ENCODE measurements at regions not wholly inside any gene's neighbourhood (a gene's known extent, or its start where the extent isn't known, plus 50 kb on each side); places are given as distances from the start of the nearest gene placed in this dataset.
"Not testable (repeated sequence)": the region's sequence is repeated elsewhere in the genome, so short reads cannot be mapped to it uniquely, and the experiment has no call there.

DNA sequence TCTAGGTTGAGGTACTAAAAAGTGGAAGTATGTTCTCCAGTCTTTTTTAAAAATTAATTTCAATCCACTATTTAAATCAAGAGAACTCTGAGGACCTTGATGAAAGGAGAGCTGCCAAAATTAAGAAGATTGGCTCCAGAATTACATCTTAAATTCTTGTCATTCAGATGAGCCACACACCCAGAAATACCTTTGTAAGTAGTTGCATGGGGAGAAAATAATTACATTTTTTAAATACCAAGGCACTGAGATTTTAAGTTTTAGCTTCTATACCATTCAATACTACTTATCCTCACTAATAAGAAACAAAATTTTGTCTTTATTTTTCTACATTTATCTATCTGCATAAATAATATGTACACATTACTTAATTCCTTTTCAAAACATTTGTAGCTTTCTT, 1132.8 kb downstream of the OTOL1 start:
- DNase-seq (no peak), ATAC-seq (no peak)
- Mint-ChIP-seq H3K4me1 (ENCODE audit: low read depth) (no peaks in the 10 kb centered on the region), H3K36me3 (ENCODE audit: low read depth) (no peaks in the 10 kb centered on the region), H3K4me3 (no peak overlapping the region), H3K27me3 (no peaks in the 10 kb centered on the region), H3K27ac (no peak overlapping the region), H3K9me3 (no peaks in the 10 kb centered on the region)
- TF ChIP-seq, protein P1, sequence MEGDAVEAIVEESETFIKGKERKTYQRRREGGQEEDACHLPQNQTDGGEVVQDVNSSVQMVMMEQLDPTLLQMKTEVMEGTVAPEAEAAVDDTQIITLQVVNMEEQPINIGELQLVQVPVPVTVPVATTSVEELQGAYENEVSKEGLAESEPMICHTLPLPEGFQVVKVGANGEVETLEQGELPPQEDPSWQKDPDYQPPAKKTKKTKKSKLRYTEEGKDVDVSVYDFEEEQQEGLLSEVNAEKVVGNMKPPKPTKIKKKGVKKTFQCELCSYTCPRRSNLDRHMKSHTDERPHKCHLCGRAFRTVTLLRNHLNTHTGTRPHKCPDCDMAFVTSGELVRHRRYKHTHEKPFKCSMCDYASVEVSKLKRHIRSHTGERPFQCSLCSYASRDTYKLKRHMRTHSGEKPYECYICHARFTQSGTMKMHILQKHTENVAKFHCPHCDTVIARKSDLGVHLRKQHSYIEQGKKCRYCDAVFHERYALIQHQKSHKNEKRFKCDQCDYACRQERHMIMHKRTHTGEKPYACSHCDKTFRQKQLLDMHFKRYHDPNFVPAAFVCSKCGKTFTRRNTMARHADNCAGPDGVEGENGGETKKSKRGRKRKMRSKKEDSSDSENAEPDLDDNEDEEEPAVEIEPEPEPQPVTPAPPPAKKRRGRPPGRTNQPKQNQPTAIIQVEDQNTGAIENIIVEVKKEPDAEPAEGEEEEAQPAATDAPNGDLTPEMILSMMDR (IDR thresholded peaks at IDR 0.05), result no peak
- intact Hi-C loops (cut with micrococcal nuclease), result no loop called here
- ChIA-PET CTCF (no interaction called here), POLR2A (no interaction called here)

DNA sequence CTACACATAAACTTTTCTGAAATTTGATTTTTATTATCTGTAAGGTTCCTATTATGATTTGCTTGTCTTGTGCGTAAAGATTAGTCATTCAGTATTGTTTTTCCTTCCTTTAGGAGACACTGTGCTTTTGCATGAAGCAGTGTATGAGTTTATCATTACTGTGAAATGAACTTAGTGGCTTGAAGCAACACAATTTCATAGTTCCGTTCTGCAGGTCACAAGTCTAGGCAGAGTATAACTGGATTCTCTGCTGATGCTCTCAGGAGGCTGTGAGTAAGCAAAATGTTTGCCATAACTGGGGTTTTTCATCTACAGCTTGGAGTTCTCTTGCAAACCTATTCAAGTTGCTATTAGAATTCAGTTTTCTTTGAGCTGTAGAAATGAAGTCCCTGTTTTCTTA, 1136.1 kb downstream of the OTOL1 start:
- ChIA-PET POLR2A (no interaction called here), CTCF (no interaction called here)
- Mint-ChIP-seq H3K36me3 (ENCODE audit: low read depth) (no peaks in the 10 kb centered on the region), H3K27ac (no peak overlapping the region), H3K4me3 (no peak overlapping the region), H3K4me1 (ENCODE audit: low read depth) (no peaks in the 10 kb centered on the region), H3K9me3 (peaks cover 1% of the 10 kb centered on the region), H3K27me3 (no peaks in the 10 kb centered on the region)
- TF ChIP-seq, protein P1 (IDR thresholded peaks at IDR 0.05), result no peak
- DNase-seq (no peak), ATAC-seq (no peak)
- intact Hi-C loops (cut with micrococcal nuclease), result no loop called here

DNA sequence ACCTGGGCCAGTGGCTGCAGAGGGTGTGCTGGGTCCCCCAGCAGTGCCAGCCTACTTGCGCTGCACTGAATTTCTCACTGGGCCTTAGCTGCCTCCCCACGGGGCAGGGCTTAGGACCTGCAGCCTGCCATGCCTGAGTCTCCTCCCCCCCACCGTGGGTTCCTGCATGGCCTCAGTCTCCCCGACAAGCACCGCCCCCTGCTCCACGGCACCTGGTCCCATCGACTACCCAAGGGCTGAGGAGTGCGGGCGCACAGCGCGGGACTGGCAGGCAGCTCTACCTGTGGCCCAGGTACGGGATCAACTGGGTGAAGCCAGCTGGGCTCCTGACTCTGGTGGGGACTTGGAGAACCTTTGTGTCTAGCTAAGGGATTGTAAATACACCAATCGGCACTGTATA, 1143.6 kb downstream of the OTOL1 start:
- CTCF ChIA-PET; H3K9me3 Mint-ChIP-seq; H3K4me1 Mint-ChIP-seq (ENCODE audit: low read depth); DNase-seq; H3K4me3 Mint-ChIP-seq; H3K36me3 Mint-ChIP-seq (ENCODE audit: low read depth); H3K27ac Mint-ChIP-seq; POLR2A ChIA-PET; ATAC-seq; intact Hi-C loops (cut with micrococcal nuclease); H3K27me3 Mint-ChIP-seq: not testable (repeated sequence)

DNA sequence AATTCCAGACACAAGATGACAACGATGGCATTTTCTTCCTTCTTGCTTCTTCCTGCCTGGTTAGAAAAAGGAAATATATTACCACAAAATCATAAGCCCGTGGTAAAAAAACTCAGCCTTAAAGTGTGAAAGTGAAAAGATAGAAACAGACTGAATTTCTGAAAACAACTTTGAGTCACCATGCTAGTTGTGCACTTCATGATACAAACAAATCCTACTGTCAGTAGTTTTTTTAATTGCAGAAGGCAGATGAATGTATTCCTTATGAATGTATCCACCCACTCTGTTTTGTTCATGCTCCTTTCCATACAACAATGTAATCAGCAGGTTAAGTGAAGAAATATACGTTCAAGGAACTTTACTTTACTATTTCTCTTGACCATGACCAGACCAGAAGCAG, 1144.7 kb downstream of the OTOL1 start:
- ChIA-PET CTCF (no interaction called here), POLR2A (no interaction called here)
- no peak for DNase-seq
- H3K4me3 Mint-ChIP-seq, result no peak overlapping the region
- intact Hi-C loops (cut with micrococcal nuclease), result no loop called here
- H3K36me3 Mint-ChIP-seq (ENCODE audit: low read depth), result no peaks in the 10 kb centered on the region
- peaks cover 4% of the 10 kb centered on the region for H3K9me3 Mint-ChIP-seq
- H3K4me1 Mint-ChIP-seq (ENCODE audit: low read depth), result no peaks in the 10 kb centered on the region
- TF ChIP-seq, protein P1 (IDR thresholded peaks at IDR 0.05), result no peak
- ATAC-seq, result no peak
- no peak overlapping the region for H3K27ac Mint-ChIP-seq
- no peaks in the 10 kb centered on the region for H3K27me3 Mint-ChIP-seq

DNA sequence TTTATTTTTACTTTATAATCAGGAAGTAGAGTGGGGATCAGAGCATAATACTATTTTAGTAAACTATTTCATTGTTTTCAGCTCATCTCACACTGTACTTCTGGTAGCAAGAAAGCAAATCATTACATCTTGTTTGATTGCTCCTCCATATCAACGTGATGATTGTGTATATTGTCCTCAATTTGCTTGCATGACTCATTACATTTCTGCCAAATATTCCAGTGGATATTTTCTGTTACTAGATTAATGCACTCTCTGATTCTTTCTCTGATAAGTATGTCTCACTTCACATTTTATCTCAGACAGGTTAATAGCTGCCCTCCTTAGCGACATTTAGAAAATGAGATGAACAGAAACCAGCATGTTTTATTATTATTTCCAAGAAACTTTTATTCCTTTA, 1145.3 kb downstream of the OTOL1 start:
- Mint-ChIP-seq H3K4me3 (no peak overlapping the region), H3K9me3 (peaks cover 9% of the 10 kb centered on the region), H3K4me1 (ENCODE audit: low read depth) (no peaks in the 10 kb centered on the region), H3K27me3 (no peaks in the 10 kb centered on the region), H3K27ac (no peak overlapping the region), H3K36me3 (ENCODE audit: low read depth) (no peaks in the 10 kb centered on the region)
- DNase-seq (no peak), ATAC-seq (no peak)
- ChIA-PET CTCF (no interaction called here), POLR2A (no interaction called here)
- intact Hi-C loops (cut with micrococcal nuclease), result no loop called here
- TF ChIP-seq, protein P1 (IDR thresholded peaks at IDR 0.05), result no peak

DNA sequence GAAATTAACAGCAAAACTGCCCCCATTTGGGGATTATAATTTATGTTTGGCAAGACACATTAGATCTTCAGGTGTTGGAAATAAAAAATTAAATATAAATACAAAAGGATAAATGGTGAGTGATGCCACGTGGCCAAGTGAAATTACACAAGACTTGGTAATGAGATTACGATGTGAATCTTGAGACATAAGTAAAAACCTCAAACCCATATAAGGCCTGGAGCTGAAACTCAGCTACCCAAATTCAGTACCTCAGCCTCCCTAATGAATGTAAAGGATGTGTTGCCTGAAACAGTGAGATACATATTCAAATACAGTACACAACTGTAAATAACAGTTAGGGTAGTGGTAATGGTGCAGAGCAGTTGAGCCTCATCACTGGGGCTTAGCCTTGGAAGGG, 1146.6 kb downstream of the OTOL1 start:
- TF ChIP-seq, protein P1 (IDR thresholded peaks at IDR 0.05), result no peak
- no peaks in the 10 kb centered on the region for H3K36me3 Mint-ChIP-seq (ENCODE audit: low read depth)
- intact Hi-C loops (cut with micrococcal nuclease), result no loop called here
- DNase-seq, result no peak
- no peak overlapping the region for H3K27ac Mint-ChIP-seq
- H3K4me1 Mint-ChIP-seq (ENCODE audit: low read depth), result no peaks in the 10 kb centered on the region
- H3K9me3 Mint-ChIP-seq, result peaks cover 9% of the 10 kb centered on the region
- no peaks in the 10 kb centered on the region for H3K27me3 Mint-ChIP-seq
- POLR2A ChIA-PET, result no interaction called here
- CTCF ChIA-PET, result no interaction called here
- no peak for ATAC-seq
- H3K4me3 Mint-ChIP-seq, result no peak overlapping the region
